ENCODE measurements at regions not wholly inside any gene's neighbourhood (a gene's known extent, or its start where the extent isn't known, plus 50 kb on each side); places are given as distances from the start of the nearest gene placed in this dataset.

DNA sequence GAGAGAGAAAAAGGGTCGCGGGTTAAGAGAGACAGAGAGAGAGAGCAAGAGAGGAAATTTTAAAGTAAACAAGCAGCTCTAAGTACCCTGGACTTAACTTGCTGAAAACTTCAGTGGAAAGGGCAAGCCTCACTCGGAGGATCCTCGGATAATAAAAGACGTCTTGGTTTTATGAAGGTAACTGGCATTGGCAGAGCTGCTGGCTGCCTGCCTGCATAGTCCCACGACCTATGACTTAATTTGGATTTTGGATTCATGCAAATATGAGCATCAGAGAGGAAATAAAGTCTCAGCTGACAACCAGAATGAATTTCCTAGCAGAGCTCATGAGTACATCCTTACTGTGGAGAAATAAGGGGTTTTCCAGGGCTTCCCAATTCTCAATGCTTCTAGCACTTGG lies 95.1 kb upstream of the PDZRN3 start:
- no peaks in the 10 kb centered on the region for H3K9me3 ChIP-seq (ENCODE audit: control insufficient read depth, low read depth, low read length)
- H3K4me2 ChIP-seq (ENCODE audit: insufficient read depth, insufficient read length, low read length) = no peak overlapping the region
- H3K14ac ChIP-seq (ENCODE audit: insufficient read depth, low read length) = no peak overlapping the region
- no peak overlapping the region for H4K8ac ChIP-seq (replicated peaks; ENCODE audit: insufficient read length, low read depth, low read length)
- no peak overlapping the region for H4K91ac ChIP-seq (ENCODE audit: insufficient read length, low read depth, low read length)
- no peaks in the 10 kb centered on the region for H3K4me1 ChIP-seq (ENCODE audit: insufficient read depth, low read length)
- no peak overlapping the region for H2AFZ ChIP-seq (ENCODE audit: low read length)
- Mint-ChIP-seq H3K27ac (no peak overlapping the region), H3K27me3 (ENCODE audit: low read depth) (no peaks in the 10 kb centered on the region), H3K4me3 (no peak overlapping the region), H3K9me3 (no peaks in the 10 kb centered on the region), H3K4me1 (peaks cover 4% of the 10 kb centered on the region in 2 experiments; a peak in 2 of 4 replicates), H3K36me3 (ENCODE audit: insufficient read depth in 1 of 3, low read depth in 3 of 3) (no peaks in the 10 kb centered on the region)
- no peak overlapping the region for H3K9ac ChIP-seq (ENCODE audit: extremely low read depth, insufficient read length, low read length)
- TF ChIP-seq, protein P1, sequence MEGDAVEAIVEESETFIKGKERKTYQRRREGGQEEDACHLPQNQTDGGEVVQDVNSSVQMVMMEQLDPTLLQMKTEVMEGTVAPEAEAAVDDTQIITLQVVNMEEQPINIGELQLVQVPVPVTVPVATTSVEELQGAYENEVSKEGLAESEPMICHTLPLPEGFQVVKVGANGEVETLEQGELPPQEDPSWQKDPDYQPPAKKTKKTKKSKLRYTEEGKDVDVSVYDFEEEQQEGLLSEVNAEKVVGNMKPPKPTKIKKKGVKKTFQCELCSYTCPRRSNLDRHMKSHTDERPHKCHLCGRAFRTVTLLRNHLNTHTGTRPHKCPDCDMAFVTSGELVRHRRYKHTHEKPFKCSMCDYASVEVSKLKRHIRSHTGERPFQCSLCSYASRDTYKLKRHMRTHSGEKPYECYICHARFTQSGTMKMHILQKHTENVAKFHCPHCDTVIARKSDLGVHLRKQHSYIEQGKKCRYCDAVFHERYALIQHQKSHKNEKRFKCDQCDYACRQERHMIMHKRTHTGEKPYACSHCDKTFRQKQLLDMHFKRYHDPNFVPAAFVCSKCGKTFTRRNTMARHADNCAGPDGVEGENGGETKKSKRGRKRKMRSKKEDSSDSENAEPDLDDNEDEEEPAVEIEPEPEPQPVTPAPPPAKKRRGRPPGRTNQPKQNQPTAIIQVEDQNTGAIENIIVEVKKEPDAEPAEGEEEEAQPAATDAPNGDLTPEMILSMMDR (conservative IDR thresholded peaks at IDR 0.05) = no peak
- H2BK12ac ChIP-seq (ENCODE audit: insufficient read length, low read depth, low read length) = no peak overlapping the region
- H4K20me1 ChIP-seq (ENCODE audit: control insufficient read depth, insufficient read depth, insufficient read length) = no peaks in the 10 kb centered on the region
- H2BK120ac ChIP-seq (ENCODE audit: low read depth, low read length, poor library complexity, severe bottlenecking) = no peak overlapping the region
- no peaks in the 10 kb centered on the region for H3K79me2 ChIP-seq (ENCODE audit: insufficient read depth, low read length)
- no peaks in the 10 kb centered on the region for H3K79me1 ChIP-seq (ENCODE audit: insufficient read depth, low read depth, low read length, poor library complexity, severe bottlenecking)
- H3K23ac ChIP-seq (ENCODE audit: insufficient read length, low read depth, low read length) = no peak overlapping the region
- H3K56ac ChIP-seq (ENCODE audit: insufficient read length, low read depth, low read length) = no peak overlapping the region
- H2BK15ac ChIP-seq (ENCODE audit: low read depth, low read length) = no peak overlapping the region
- peaks cover 2% of the 10 kb centered on the region for H3K23me2 ChIP-seq (ENCODE audit: insufficient read length, low read depth, low read length, poor library complexity, severe bottlenecking)
- H3T11ph ChIP-seq (ENCODE audit: low read length) = no peak overlapping the region
- H3K27ac ChIP-seq (ENCODE audit: insufficient read length, low read depth, low read length) = no peak overlapping the region
- DNase-seq = no peak
- H2BK20ac ChIP-seq (ENCODE audit: low read depth, low read length, poor library complexity, severe bottlenecking) = no peak overlapping the region
- H2BK5ac ChIP-seq (ENCODE audit: insufficient read length, low read length) = no peak overlapping the region
- WGBS (ENCODE audit: extremely low coverage, insufficient read length, low lambda C conversion rate) = no CpG with 5 or more reads among the region's 6 CpGs
- no peak overlapping the region for H3K18ac ChIP-seq (ENCODE audit: insufficient read length, low read depth, low read length)
- no peak overlapping the region for H4K5ac ChIP-seq (ENCODE audit: insufficient read length, low read depth, low read length)
- no peak overlapping the region for H2AK5ac ChIP-seq (ENCODE audit: insufficient read length, low read length)
- no peak overlapping the region for H3K4ac ChIP-seq (ENCODE audit: low read depth, low read length)
- H3K27me3 ChIP-seq (ENCODE audit: insufficient read depth, low read length) = no peaks in the 10 kb centered on the region

All from H9 (cell line).